Mammary epithelial cell (primary cell): ENCODE measurements at regions not wholly inside any gene's neighbourhood (a gene's known extent, or its start where the extent isn't known, plus 50 kb on each side); places are given as distances from the start of the nearest gene placed in this dataset.

Source experiments
- EZH2 ChIP-seq: IDR thresholded peaks from 2 replicates; pipeline ENCODE4 v1.6.1; 2012; ENCODE audit warnings: low read length, inconsistent platforms, borderline replicate concordance
- TF ChIP-seq, protein P1 (sequence below), 2 donors: IDR thresholded peaks in 1 of 2; conservative IDR thresholded peaks in 1 of 2; 2 replicates each; pipeline ENCODE4 v1.5.1; 2011 to 2012; ENCODE audit warnings: inconsistent platforms in 2 of 2, low read length in 2 of 2, mild to moderate bottlenecking in 2 of 2, control low read depth in 1 of 2, low read depth in 1 of 2; ENCODE audit not compliant: insufficient read depth in 1 of 2; ENCODE audit errors: extremely low read depth in 1 of 2

DNA sequence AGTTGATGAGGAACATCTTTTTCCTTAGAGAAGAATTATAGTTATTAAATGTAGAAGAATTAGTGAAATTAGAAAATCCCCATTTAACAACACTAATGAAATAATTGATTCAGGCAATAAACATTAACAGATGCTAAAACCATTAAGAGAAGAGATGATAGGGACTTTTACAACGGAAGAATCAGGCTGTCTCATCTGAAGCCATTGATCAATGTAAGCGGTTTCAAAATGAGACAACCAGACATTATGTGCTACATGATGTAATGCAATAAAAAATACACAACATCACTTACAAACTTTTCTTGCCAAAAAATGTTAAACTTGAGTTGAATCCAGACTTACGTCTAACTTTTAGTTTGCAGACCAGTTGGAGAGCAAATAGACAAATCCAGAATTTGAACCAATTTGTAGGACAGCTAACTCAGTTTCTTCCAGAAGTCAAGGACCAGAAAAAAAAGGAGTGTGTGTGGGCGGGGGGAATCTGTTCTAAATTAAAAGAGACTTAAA, 165.4 kb upstream of the DPT start:
- TF ChIP-seq, protein P1, sequence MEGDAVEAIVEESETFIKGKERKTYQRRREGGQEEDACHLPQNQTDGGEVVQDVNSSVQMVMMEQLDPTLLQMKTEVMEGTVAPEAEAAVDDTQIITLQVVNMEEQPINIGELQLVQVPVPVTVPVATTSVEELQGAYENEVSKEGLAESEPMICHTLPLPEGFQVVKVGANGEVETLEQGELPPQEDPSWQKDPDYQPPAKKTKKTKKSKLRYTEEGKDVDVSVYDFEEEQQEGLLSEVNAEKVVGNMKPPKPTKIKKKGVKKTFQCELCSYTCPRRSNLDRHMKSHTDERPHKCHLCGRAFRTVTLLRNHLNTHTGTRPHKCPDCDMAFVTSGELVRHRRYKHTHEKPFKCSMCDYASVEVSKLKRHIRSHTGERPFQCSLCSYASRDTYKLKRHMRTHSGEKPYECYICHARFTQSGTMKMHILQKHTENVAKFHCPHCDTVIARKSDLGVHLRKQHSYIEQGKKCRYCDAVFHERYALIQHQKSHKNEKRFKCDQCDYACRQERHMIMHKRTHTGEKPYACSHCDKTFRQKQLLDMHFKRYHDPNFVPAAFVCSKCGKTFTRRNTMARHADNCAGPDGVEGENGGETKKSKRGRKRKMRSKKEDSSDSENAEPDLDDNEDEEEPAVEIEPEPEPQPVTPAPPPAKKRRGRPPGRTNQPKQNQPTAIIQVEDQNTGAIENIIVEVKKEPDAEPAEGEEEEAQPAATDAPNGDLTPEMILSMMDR (conservative IDR thresholded peaks at IDR 0.05 in 1 of 2, IDR thresholded peaks at IDR 0.05 in 1 of 2; ENCODE audit: extremely low read depth in 1 of 2, insufficient read depth in 1 of 2, low read depth in 1 of 2, low read length in 2 of 2), result no peak
- TF ChIP-seq EZH2, result no peak
